ENCODE measurements at regions not wholly inside any gene's neighbourhood (a gene's known extent, or its start where the extent isn't known, plus 50 kb on each side); places are given as distances from the start of the nearest gene placed in this dataset.

GRCh38 chr20:4095639-4096038, 53.0 kb upstream of the SMOX start:
- no peak overlapping the region for H3K27ac Mint-ChIP-seq
- H3K9me3 Mint-ChIP-seq, result peaks cover 13% of the 10 kb centered on the region
- peaks cover 10% of the 10 kb centered on the region for H3K4me1 Mint-ChIP-seq (ENCODE audit: low read depth)
- H3K36me3 Mint-ChIP-seq (ENCODE audit: low read depth), result no peaks in the 10 kb centered on the region
- H3K4me3 Mint-ChIP-seq, result no peak overlapping the region
- peaks cover 27% of the 10 kb centered on the region for H3K27me3 Mint-ChIP-seq (ENCODE audit: low read depth)

DNA sequence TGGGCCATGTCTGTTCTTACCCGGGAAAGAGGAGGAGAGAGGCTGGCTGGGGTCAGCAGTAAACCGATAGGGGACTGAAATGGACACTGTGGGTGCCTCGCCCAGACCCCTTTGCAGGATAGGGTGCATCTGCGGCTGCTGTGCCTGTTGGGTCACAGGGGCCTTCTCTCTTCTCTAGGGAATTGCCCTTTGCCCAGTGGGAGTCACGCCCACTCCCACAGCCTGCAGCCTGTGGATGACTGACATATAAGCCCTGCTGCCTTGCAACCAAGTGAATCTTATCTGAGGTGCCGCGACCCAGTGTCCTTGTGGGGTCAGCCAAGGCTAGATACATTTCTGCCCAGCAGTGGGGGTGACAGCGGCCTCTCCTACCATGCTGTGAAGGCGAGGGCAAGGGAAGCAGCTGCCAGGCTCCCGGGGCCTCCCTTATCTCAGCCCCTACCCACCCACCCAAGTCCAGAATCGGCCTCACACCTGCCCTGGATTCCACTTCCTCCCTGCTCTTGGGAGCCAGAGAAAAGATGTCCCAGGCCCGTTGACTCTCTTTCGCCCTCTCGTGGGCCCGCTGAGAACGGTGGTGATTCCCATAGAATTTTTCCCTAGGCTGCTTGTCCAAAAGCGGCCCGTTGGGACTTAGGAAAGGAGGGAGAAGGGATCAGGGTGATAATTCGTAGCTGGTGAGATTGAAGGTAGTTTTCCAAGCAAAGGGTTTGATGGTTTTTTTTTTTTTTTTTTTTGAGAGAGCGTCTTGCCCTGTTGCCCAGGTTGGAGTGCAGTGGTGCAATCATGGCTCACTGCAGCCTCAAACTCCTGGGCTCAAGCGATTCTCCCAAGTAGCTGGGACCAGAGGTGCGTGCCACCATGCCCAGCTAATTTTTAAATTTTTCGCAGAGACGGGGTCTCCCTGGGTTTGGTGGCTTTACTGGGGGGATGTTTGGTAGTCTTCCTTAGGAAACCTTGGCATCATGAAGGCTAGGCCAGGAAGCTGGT, 56.8 kb upstream of the SMOX start:
- H3K4me1 Mint-ChIP-seq (ENCODE audit: low read depth), result peaks cover 10% of the 10 kb centered on the region
- no peaks in the 10 kb centered on the region for H3K36me3 Mint-ChIP-seq (ENCODE audit: low read depth)
- no peak overlapping the region for H3K4me3 Mint-ChIP-seq
- peaks cover 17% of the 10 kb centered on the region for H3K27me3 Mint-ChIP-seq (ENCODE audit: low read depth)
- H3K27ac Mint-ChIP-seq, result no peak overlapping the region
- H3K9me3 Mint-ChIP-seq, result peaks cover 13% of the 10 kb centered on the region

- H3K36me3 Mint-ChIP-seq (ENCODE audit: low read depth), result no peaks in the 10 kb centered on the region
- H3K4me3 Mint-ChIP-seq, result no peak overlapping the region
- H3K27ac Mint-ChIP-seq, result no peak overlapping the region
- peaks cover 15% of the 10 kb centered on the region for H3K27me3 Mint-ChIP-seq (ENCODE audit: low read depth)
- H3K9me3 Mint-ChIP-seq, result peaks cover 13% of the 10 kb centered on the region
- peaks cover 10% of the 10 kb centered on the region for H3K4me1 Mint-ChIP-seq (ENCODE audit: low read depth)
Measured at GRCh38 chr20:4090756-4091489, 57.7 kb upstream of the SMOX start.

- Mint-ChIP-seq H3K27ac (no peak overlapping the region), H3K27me3 (ENCODE audit: low read depth) (peaks cover 5% of the 10 kb centered on the region), H3K9me3 (peaks cover 4% of the 10 kb centered on the region), H3K4me1 (ENCODE audit: low read depth) (peaks cover 15% of the 10 kb centered on the region), H3K36me3 (ENCODE audit: low read depth) (no peaks in the 10 kb centered on the region), H3K4me3 (no peak overlapping the region)
Measured at GRCh38 chr20:4089756-4090487, 58.7 kb upstream of the SMOX start.

- Mint-ChIP-seq H3K27ac (no peak overlapping the region), H3K4me1 (ENCODE audit: low read depth) (peaks cover 24% of the 10 kb centered on the region), H3K4me3 (no peak overlapping the region), H3K36me3 (ENCODE audit: low read depth) (no peaks in the 10 kb centered on the region), H3K27me3 (ENCODE audit: low read depth) (no peaks in the 10 kb centered on the region), H3K9me3 (no peaks in the 10 kb centered on the region)
Measured at GRCh38 chr20:4088766-4089165, 59.9 kb upstream of the SMOX start.

DNA sequence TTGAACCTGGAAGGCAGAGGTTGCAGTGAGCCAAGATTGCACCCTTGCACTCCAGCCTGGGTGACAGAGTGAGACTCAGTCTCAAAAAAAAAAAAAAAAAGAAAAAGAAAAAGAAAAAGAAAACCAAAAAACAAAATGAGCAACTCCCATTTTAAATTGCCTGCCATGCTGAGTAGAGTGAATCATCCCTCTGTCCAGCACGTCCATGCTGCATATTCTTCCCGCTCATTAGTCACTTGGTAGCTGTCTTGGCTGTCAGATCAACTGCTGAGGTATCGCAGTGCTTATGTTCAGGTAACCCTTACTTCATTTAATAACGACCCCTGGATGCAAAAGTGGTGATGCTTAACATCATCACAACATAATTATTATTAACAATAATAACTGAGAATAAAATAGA, 60.7 kb upstream of the SMOX start:
- Mint-ChIP-seq H3K9me3 (no peaks in the 10 kb centered on the region), H3K4me1 (ENCODE audit: low read depth) (peaks cover 28% of the 10 kb centered on the region), H3K27me3 (ENCODE audit: low read depth) (no peaks in the 10 kb centered on the region), H3K4me3 (no peak overlapping the region), H3K36me3 (ENCODE audit: low read depth) (no peaks in the 10 kb centered on the region), H3K27ac (no peak overlapping the region)

DNA sequence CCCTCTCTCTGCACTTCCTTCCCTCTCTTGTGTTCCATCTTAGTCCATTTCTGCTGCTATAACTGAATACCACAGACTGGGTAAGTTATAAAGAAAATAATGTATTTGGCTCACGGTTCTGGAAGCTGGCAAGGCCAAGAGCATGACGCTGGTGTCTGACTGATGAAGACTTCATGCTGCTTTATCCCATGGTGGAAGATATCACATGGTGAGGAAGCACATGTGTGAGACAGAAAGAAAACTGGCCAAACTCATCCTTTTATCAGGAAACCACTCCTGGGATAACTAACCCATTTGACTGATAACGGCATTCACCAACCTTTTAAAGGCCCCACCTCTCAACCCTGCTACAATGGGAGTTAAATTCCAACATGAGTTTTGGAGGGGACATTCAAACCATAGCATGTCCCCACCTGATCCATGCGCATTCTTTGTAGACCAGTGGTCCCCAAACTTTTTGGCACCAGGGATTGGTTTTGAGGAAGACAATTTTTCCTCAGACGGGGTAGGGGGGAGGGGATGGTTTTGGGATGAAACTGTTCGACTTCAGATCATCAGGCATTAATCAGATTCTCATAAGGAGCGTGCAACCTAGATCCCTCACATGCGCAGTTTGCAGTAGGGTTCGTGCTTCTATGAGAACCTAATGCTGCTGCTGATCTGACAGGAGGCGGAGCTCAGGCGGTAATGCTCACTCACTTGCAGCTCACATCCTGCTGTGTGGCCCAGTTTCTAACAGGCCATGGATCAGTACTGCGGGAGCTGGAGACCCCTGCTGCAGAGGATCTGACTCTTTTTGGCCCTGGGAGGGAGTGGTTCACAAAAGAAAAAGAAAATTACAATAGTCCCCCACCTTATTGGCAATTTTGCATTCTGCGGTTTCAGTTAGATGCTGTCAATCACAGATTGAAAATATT, 61.6 kb upstream of the SMOX start:
- H3K4me3 Mint-ChIP-seq, result no peak overlapping the region
- peaks cover 4% of the 10 kb centered on the region for H3K9me3 Mint-ChIP-seq
- H3K27ac Mint-ChIP-seq, result no peak overlapping the region
- peaks cover 31% of the 10 kb centered on the region for H3K4me1 Mint-ChIP-seq (ENCODE audit: low read depth)
- no peaks in the 10 kb centered on the region for H3K27me3 Mint-ChIP-seq (ENCODE audit: low read depth)
- peaks cover 3% of the 10 kb centered on the region for H3K36me3 Mint-ChIP-seq (ENCODE audit: low read depth)

DNA sequence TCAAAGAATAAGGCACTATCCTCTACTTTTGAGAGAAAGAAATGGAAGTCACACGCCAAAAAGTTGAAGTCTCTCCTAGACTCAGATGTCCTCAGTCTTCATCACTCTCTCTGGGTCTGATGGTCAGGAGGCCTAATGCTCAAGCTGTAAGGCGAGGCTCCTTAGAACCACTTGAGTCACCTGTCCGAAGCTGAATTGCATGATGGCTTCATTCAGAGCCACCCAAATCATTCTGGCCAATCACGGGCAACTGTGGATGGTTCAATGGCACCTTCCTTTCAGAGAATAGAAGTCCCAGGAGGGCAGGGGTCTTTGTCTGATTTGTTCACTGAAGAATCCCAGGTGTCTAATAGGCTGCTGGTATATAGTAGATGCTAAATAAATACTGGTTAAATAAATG, 63.9 kb upstream of the SMOX start:
- H3K4me3 Mint-ChIP-seq, result no peak overlapping the region
- peaks cover 10% of the 10 kb centered on the region for H3K9me3 Mint-ChIP-seq
- peak overlapping the region; percentile 71 for H3K27ac Mint-ChIP-seq
- H3K4me1 Mint-ChIP-seq (ENCODE audit: low read depth), result peaks cover 32% of the 10 kb centered on the region
- H3K27me3 Mint-ChIP-seq (ENCODE audit: low read depth), result no peaks in the 10 kb centered on the region
- H3K36me3 Mint-ChIP-seq (ENCODE audit: low read depth), result peaks cover 7% of the 10 kb centered on the region

DNA sequence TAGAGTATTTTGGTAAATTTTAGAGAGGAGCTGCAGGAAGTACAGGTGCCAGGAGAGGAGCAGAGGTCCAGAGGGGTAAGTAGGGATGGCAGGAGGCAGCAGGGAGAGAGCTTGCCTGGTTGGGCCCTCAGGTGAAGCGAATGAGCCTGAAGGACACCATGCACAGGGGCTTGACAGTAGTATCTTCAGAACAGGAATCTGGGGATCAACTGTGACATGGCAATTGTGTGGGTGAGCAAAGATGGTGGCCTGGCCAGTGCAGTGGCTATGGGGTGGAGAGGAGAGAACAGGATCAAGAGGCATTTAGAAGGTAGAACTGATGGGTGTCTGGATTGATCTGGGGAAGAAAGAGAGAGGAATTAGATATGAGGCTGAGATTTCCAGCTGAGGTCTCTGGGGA, 64.5 kb upstream of the SMOX start:
- Mint-ChIP-seq H3K36me3 (ENCODE audit: low read depth) (peaks cover 7% of the 10 kb centered on the region), H3K4me3 (peak overlapping the region; percentile 26), H3K9me3 (peaks cover 10% of the 10 kb centered on the region), H3K27ac (peak overlapping the region; percentile 50), H3K27me3 (ENCODE audit: low read depth) (no peaks in the 10 kb centered on the region), H3K4me1 (ENCODE audit: low read depth) (peaks cover 32% of the 10 kb centered on the region)

- Mint-ChIP-seq H3K9me3 (peaks cover 10% of the 10 kb centered on the region), H3K4me1 (ENCODE audit: low read depth) (peaks cover 38% of the 10 kb centered on the region), H3K27me3 (ENCODE audit: low read depth) (no peaks in the 10 kb centered on the region), H3K27ac (peak overlapping the region; percentile 50), H3K4me3 (peak overlapping the region; percentile 26), H3K36me3 (ENCODE audit: low read depth) (peaks cover 10% of the 10 kb centered on the region)
Measured at GRCh38 chr20:4083098-4083865, 65.3 kb upstream of the SMOX start.

DNA sequence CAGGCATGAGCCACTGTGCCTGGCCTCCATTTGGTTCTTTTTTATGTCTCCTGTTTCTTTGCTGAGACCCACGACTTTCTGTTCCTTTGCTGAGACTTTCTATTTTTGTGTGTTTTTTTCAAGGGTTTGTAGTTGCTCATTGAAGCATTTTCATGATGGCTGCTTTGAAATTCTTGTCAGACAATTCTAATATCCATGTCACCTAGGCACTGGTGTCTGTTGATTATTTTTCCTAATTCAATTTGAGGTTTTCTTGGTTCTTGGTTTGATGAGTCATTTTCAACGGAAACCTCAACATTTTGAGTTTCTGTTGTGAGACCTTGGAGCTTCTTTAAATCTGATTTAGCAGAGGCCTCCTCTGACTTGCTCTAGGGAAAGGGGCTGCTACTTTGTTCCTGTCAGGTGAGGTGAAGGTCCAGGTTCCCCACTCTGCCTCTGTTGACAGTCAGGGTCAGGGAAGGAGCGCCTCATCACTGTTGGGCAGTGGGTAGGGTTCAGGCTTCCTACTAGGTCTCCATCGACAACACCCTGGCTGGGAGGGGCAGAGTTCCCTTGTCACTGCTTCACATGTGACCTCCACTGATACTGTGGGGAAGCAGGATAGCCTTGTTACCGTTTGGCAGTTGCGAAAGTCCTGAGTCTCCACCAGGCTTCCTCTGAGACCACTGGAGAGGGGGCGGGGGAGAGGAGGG, 66.1 kb upstream of the SMOX start:
- Mint-ChIP-seq H3K4me1 (ENCODE audit: low read depth) (peaks cover 43% of the 10 kb centered on the region), H3K4me3 (peak overlapping the region; percentile 64)

DNA sequence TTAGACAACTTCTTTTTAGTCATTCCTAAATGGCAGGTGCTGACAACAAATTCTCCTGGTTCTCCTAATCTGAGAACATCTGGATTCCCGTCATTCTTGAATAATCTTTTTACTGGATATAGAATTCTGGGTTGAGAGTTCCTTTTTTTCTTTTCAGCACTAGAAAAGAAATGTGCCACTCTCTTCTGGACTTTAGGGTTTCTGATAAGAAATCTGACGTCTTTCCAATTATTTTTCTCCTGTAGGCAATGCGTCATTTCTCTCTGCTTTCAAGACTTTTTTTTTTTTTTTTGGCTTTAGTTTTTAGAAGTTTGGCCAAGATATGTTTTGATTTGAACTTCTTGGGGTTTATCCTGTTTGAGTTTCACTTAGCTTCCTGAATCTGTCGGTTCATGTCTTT, 66.1 kb upstream of the RNF24 start:
- peaks cover 10% of the 10 kb centered on the region for H3K9me3 Mint-ChIP-seq

More for the DNA sequence above, 66.1 kb upstream of the SMOX start:
- Mint-ChIP-seq H3K36me3 (ENCODE audit: low read depth) (peaks cover 10% of the 10 kb centered on the region), H3K27me3 (ENCODE audit: low read depth) (no peaks in the 10 kb centered on the region), H3K27ac (peak overlapping the region; percentile 92), H3K9me3 (peaks cover 10% of the 10 kb centered on the region)

More for the DNA sequence above, 66.1 kb upstream of the RNF24 start:
- Mint-ChIP-seq H3K27me3 (ENCODE audit: low read depth) (no peaks in the 10 kb centered on the region), H3K36me3 (ENCODE audit: low read depth) (peaks cover 10% of the 10 kb centered on the region), H3K4me1 (ENCODE audit: low read depth) (peaks cover 43% of the 10 kb centered on the region), H3K27ac (peak overlapping the region; percentile 58), H3K4me3 (peak overlapping the region; percentile 4)
